EL (cell line): ENCODE measurements at regions not wholly inside any gene's neighbourhood (a gene's known extent, or its start where the extent isn't known, plus 50 kb on each side); places are given as distances from the start of the nearest gene placed in this dataset.
A peak's percentile ranks its signal among the peaks of the same experiment; 100 is the strongest.
"Not testable (repeated sequence)": the region's sequence is repeated elsewhere in the genome, so short reads cannot be mapped to it uniquely, and the experiment has no call there.

Experiments
- DNase-seq: peaks from one replicate; pipeline ENCODE4 v3.0.0-alpha.2; 2016

DNA sequence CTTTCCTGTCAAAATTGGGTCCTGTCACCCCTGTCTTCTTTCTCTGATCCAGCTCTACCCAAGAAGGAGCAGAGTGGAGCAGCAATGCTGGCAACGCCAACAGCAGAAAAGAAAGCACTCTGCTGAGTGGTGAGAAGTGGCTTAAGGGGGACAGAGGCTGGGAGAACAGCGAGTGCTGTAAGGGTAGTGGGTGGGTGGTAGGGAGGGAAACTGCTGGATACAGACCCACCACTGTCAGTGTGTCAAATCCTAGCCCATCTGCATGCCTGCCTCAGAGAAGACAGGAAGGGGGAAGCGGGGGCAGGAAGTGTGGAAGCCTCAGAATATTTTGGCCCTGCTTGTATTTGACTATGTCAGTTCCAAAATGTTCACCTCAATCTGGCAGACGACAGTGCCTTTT lies 170.4 kb upstream of the MAST4 start:
- no peak for DNase-seq

DNA sequence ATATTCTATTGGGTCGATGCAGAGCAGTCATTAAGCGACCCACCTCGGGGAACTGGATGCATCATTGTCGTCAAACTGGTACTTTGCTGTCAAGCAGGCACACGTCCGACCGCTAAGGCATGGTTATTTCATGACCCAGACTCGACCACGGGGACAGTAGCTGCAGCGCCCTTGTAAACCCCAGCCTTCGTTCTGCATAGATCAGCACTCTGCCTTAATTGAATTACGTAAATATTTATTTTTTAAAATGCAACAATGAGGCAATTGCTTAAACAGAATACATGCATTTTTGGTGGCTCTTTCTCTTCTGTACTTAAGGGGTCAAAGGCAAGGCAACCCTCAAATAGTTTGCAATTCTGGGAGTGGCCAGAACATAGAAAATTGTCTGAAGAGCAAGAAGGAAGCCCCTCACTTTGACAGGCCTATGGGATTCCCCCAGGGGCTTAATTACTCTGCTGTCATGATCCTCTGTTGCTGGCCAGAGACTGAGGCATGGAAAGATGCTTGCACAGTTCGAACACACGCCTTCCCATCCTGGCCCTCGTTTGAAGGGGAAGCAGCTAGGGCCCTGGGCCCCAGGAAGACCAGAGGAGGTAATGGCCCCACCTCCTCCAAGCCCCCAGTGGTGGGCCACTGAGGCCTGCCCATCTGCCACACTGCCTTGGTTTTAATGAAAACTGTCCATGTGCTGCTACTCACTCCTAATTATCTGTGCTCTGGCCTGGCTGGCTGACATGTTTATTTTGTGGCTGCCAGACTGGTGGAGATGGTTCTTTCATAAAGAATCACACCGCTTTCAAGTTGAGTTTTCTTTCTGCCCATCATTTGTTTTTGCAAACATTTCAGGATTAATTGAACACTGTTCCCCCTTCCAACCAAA lies 169.7 kb upstream of the MAST4 start:
- no peak for DNase-seq

DNA sequence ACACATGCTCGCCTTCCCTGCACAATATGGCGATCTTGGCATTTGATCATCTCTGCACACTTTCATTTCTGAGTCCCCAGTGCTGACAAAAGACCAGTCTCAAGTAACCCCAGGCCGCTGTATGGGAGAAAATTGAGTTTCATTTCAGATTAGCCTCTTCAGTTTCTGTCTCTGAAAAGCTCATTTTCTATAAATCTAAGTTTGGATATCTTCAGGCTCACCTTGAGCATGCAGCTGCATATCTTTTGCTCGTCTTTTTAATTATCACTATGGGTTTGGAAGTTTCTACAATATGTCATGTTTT lies 169.1 kb upstream of the MAST4 start:
- DNase-seq = no peak

DNA sequence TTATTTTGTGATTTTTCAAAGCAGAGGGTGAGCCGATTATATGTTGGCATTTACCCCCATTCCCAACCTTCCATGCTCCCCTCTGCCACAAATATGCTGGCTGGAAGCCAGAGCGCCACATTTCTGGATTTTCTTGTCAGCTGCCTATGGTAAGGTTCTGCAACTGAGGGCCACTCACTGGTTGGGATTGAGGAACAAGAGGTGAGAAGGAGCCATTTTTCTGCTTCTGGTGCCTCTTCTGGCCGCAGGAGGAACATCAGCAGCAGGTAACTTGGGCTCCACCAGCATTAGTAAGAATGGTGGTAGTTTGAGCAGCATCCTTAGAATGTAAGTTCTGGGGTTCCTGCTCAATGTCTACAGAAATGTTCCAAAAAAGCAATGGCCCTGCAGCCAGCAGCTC lies 159.5 kb upstream of the MAST4 start:
- no peak for DNase-seq

DNA sequence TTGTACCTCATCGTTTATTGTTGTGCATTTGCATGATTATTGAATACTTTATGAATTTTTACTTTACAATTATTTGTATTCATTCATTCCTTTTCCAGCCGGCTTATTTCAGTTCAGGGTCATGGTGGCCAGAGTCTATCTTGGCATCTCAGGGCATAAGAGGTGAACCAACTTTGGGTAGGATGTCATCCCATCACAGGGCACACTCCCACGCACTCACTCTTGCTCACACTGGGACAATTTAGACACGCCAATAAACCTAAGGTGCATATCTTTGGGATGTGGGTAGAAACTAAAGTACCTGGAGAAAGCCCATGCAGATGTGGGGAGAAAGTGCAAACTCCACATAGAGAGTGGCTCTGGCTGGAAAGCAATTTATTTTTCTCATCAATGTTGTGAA lies 158.1 kb upstream of the MAST4 start:
- DNase-seq = no peak

DNA sequence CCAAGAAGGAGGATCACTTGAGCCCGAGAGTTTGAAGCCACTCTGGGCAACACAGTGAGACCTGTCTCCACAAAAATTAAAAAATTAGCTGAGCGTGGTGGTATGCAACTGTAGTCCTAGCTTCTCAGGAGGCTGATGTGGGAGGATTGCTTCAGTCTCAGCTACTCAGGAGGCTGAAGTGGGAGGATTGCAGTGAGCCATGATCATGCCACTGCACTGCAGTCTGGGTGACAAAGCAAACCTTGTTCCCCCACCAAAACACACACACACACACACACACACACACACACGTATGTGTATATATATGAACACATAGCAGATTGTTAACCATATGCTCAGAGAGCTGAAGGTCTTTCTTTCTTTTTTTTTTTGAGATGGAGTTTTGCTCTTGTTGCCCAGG lies 157.5 kb upstream of the MAST4 start:
- no peak for DNase-seq

DNA sequence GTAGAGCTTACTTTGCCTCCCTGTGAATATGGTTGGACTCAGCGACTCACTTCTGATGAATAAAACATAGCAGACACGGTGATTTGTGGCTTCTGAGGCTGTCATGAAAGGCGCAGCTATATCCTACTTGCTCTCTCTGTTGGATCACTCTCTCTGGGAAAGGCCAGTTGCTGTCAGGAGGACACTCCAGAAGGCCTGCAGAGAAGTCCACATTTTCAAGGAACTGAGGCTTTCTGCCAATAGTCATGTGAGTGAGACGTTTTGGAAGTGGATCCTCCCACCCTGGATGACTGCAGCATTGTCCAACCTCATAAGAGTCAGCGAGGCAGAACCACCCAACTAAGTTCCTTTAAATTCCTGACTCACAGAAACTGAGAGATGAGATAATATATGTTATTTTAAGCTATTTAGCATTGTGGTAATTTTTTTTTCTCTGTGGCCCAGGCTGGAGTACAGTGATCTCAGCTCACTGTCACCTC lies 156.0 kb upstream of the MAST4 start:
- DNase-seq = peak; percentile 36

DNA sequence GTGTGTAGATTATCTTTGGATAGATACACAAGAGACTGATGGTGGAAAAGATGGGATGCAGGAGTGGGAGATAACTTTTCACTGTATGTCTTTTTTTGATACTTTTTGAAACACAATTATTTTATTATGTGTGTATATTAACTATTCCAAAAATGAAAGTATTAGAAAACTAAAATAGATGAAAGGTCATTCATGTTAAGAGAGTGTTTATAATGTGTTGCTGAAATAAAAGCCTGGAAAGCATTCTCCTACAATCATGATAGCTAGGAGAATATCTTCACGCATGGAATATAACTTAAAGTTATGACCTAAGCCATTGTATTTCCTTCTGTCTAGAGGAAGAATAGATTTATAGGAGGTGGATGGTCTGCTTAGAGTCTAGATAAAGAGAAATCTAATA lies 154.8 kb upstream of the MAST4 start:
- no peak for DNase-seq

DNA sequence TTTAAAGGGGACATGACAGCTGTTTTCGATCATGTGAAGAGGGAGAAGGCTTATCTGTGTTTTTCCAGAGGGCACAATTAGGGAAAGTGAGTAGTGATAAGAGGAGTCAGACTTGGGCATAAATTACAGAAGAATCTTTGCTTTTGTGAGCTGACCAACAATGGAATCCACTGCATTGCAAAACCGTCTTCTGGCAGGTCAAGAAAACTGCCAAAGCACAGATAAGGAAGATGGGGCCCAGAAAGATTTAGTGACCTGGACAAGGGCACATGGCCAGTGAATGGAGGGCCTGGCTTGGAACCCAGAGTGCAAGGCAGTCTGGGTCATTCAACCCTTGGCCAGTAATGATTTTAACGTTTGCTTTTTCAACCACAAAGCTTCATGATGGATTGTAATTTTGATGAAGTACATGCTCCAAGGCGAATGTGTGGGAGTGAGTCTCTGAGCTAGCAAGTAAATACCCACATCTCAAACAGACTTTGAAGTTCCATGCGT lies 153.2 kb upstream of the MAST4 start:
- no peak for DNase-seq

DNA sequence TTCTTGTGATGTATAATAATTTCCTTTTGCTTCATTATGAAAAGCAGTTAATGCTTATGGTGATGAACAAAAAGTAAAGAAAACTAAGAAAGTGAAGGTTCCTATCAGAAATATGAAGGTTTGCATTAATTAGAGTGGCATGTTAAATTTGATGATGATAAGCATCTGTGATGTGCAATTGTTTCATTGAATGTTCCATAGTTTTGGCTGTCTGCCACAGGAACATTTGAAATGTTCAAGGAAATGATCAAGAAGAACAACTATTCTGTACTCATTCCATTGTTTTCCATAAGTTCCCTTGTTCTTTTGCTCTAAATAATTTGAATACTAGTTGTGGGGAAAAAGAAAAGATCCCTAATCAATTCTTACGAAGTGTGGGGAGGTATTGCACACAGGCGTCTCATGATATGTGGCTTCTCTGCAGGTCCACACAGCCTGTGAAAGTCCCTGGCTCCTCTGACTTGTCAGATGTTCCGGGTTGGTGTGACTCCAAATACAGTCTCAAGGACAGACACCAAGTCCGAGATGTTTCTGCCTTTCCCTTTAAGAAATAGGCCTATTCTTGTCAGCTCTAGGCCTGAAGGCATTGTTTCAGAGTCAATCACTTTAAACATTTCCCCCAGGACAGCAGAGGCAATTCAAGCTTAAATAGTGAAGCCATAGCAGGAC lies 152.6 kb upstream of the MAST4 start:
- no peak for DNase-seq

DNA sequence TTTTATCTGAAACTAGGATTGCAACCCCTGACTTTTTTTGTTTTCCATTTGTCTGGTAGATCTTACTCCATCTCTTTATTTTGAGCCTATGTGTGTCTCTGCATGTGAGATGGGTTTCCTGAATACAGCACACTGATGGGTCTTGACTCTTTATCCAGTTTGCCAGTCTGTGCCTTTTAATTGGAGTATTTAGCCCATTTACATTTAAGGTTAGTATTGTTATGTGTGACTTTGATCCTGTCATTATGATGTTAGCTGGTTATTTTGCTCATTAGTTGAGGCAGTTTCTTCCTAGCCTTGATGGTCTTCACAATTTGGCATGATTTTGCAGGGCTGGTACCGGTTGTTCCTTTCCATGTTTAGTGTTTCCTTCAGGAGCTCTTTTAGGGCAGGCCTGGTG lies 148.1 kb upstream of the MAST4 start:
- DNase-seq = not testable (repeated sequence)

DNA sequence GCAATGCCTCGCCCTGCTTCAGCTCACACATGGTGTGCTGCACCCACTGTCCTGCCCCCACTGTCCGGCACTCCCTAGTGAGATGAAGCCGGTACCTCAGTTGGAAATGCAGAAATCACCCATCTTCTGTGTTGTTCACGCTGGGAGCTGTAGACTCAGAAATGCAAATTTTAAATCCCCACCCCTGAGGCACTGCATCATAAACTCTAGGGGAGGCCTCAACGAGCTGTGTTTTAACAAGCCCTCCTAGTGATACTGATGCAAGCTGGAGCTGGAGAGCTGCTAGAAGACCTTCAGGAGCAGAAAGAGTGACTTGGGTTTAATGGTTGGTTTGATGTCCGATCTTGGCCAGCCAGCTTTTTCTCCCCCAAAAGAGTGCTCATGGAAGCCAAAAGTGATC lies 146.0 kb upstream of the MAST4 start:
- no peak for DNase-seq

DNA sequence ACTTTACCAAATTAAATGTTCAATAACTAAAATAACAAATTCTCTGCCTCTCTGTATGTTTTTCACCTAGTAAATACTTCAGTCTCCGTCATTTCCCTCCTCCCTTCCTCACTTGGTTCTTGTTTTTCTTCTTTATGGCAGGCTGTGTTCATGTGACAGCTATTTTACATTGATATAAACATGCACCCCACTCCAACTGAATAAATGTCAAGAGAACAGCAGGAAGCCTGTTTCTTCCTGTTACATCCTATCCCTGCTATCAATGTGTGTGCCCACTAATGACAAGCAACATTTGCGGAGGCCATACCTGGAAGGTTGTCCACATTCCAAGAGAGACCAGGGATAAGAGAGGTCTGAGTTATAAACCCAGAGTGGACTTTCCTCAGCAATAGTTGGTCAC lies 145.2 kb upstream of the MAST4 start:
- DNase-seq = no peak

DNA sequence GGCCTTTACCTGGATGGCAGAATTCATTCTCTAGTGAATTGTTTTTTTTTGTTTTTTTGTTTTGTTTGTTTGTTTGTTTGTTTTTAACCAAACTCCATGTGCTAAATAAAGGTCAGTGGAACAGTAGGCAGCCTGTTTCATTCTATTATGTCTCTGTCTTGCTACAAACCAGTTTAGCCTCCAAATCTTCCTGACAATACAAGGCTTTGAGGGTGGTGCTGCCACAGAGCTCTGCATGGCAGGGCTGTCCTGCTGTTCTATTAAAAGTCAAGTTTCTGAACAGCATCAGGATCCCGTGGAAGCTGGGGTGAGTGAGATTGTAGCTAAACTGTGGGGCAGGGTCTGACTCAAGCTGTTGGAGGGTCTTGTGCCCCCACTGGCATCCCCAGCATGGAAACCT lies 144.1 kb upstream of the MAST4 start:
- DNase-seq = no peak

DNA sequence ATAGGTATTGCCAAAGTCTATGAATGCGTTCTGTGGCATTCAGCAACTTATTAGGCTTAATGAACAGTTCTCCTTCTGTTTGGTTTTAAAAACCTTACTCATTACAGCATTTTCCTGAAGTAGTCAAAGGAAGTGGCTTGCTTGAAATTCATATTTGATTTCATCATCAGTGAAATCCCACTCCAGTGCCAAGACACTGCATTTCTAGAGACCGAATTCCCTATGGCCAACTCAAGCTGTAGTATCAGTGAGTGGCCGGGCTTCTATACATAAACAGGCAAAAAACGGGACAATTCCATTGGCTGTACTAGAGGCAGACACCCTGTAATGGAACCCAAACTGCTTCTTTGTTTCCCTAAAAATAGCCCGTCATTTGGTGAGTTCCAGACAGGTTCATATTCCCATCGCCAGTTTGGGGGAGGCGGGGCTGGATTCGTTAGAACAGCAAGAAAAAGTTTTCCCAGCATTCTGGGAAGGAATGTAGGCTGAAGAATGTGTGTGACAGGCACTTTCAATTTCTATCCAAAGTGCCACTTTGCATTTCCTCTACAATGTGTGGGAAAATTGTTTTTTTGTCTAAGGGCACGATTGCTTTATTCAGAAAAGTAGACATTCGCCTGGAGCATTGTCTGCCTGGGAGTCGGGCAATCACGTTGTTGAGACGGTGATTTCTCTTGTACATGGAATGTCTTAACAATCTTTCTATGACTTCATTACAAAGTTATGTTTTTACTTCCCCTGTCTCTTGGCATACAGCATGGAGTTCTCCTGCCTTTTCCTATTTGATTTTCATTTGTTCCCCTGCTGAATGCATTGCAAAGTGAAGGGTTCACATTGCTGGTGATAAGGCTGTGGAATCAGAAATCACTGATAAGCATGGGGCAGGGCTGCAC lies 141.8 kb upstream of the MAST4 start:
- DNase-seq = peak; percentile 61

DNA sequence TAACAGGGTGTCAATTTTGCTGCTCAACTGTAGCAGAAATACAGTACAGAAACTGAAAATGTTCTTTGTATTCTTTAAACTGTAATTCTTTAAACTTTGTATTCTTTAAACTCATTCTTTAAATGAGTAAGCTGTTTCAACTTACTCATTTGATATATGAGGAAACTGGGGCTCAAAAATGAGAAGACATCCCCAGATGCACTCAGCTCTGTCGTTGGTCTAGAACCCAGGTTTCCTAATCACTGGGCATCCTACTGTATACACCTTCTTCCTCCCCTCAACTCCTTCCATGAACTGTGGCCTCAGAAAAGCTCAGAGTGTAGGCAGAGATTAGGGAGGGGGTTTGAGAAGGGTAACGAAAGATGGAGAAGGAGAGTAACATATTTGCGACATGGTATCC lies 136.5 kb upstream of the MAST4 start:
- no peak for DNase-seq

DNA sequence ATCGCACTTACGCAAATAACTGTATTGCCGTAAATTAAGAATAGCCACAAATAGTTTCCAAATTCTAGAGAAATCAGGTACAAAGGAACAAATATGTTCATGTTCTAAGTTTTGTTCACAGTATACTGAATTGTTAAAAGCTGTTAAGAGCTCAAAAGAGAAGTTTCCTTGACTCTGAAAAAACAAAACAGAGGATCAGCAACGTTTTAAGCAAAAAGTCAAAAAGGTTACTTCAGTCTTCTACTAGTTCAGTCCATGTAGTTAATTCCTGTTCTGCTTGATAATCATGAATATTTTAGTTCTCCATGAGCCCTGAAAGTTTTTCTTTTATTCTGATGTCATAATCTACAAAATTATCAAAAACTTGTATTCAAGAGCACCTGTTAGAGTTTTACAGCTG lies 128.6 kb upstream of the MAST4 start:
- DNase-seq = no peak

DNA sequence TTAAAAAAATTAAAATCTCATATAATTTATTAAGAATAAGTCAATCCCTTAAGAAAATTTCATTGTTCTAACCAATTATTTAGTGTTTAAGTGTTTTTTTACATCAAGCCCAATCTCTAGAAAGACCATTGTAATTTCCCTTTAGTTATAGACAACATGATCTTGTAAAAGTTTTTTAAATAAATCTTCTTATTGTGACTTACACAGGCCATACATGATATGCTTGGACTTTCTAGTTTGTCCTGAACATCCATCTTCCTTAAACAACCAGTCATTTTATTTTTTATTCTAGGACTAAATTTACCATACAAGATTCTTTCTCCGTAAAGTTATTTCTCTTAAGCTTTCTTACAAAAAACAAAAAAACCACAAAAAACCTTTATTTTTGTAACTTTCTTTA lies 126.5 kb upstream of the MAST4 start:
- DNase-seq = no peak

DNA sequence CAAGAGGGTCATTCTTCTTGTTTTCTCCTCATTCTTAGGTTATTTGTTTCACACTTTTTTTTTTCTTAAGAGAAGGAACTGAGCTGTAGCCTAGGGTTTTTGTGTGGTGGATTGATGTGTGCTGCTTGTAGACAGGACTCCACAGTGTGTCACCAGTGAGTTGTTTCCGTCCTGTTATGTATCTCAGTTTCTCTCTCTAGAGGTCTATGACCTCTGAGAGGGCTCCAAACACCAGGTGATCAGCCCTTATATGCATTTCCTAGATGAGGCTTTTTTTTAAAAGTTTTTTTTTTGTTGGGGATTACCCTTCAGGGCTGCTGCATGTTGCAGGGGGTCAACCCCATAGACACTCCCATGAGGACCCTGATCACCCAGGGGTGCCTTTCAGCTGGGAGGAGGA lies 124.2 kb upstream of the MAST4 start:
- no peak for DNase-seq

DNA sequence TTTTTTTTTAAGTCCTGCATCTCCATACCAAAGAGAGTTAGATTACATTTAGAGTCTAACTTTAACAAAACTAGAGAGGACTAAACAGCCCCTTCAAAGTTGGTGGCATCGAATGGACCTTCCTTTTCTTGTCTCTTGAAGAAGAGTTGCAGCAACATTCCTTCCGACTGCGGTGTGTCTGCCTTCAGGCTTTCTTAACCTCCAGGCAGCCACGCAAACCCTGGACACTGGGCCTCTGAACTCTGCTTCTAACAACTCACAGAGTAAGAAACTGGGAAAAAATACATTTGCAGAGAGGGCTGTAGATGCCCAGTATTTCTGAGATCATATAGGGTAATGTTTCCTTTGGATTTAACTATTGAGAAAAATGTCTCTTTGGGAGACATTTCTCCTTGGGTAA lies 120.5 kb upstream of the MAST4 start:
- no peak for DNase-seq

DNA sequence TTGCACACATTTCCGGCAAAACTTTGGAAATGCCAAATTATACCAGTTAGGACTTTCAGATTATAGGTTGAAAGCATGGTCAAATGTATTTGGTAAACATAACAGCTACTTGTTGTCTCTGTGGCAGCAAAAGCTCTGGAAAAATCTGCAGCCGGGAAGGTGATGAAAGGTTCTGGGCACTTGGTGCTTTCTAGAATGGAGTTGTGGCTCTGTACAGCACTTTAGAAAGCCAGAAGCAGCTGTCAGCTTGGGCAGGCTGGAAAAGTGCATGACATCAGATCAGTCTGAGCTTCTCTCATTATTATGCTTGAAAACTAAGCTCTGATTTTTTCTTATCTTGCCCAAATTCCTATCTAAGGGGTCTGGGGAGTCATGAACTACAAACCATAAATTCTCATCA lies 118.6 kb upstream of the MAST4 start:
- DNase-seq = no peak

DNA sequence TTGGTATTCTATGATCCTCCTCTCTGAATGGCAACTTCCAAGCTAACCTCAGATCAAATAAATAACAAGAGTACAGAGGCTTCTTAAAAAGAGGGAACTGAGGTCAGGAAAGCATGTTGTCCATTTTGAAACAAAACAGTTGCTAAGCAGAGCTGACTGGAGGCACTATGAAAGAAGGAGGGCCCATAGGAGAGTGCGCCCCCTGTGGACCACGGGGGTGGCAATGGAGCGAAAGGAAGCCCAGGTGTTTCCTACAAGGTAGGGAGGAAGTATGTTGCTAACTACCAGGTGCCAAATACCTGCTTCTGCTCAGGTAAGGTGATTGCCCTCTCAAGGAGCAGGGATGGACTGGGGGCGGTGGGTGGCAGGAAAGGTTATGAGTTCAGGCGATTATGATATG lies 101.8 kb upstream of the MAST4 start:
- no peak for DNase-seq

DNA sequence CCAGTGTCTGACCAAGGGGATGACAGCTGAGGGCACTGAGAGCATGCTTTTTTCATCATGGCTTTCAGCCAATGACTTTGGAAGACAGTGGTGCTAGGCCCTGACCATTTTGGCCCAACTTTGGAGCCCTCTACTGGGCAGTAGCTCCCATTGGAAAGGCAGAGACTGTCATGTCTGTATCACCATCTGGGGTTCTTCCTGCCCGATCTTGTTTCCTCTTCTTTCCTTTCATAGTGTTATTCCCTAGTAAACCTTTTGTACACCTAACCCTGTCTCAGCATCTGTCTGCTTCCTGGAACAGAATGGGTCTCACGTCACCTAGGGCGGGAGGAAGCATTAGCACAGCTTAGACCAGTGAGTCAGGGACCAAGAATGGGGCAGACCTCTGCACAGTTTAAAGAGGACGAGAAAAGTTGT lies 97.4 kb upstream of the MAST4 start:
- peak; percentile 42 for DNase-seq
